ENCODE measurements at regions not wholly inside any gene's neighbourhood (a gene's known extent, or its start where the extent isn't known, plus 50 kb on each side); places are given as distances from the start of the nearest gene placed in this dataset.
A peak's percentile ranks its signal among the peaks of the same experiment; 100 is the strongest.

- no peak for DNase-seq
Observed at GRCh38 chr19:30123119-30123518, 181.1 kb downstream of the URI1 start.

GRCh38 chr19:30123611-30124010 lies 181.6 kb downstream of the URI1 start:
- DNase-seq, result no peak

- DNase-seq, result no peak
Observed at GRCh38 chr19:30128211-30128610, 186.2 kb downstream of the URI1 start.

- DNase-seq, result no peak
Observed at GRCh38 chr19:30130356-30131122, 188.5 kb downstream of the URI1 start.

- no peak for DNase-seq
Observed at GRCh38 chr19:30131246-30131645, 189.2 kb downstream of the URI1 start.

GRCh38 chr19:30131722-30132291 lies 189.8 kb downstream of the URI1 start:
- no peak for DNase-seq

GRCh38 chr19:30132343-30133075 lies 190.5 kb downstream of the URI1 start:
- DNase-seq, result no peak

- DNase-seq, result no peak
Observed at GRCh38 chr19:30133803-30134202, 191.8 kb downstream of the URI1 start.

- peak in 2 of 3 donors; percentile 2 to 21 for DNase-seq
Observed at GRCh38 chr19:30135093-30135757, 193.2 kb downstream of the URI1 start.

- DNase-seq, result no peak
Observed at GRCh38 chr19:30135797-30136196, 193.8 kb downstream of the URI1 start.

GRCh38 chr19:30136611-30137195 lies 194.7 kb downstream of the URI1 start:
- peak in 1 of 3 donors; percentile 72 for DNase-seq

GRCh38 chr19:30137747-30138146 lies 195.7 kb downstream of the URI1 start:
- no peak for DNase-seq

- DNase-seq, result no peak
Observed at GRCh38 chr19:30144242-30144758, 202.3 kb downstream of the URI1 start.

GRCh38 chr19:30144802-30145201 lies 202.8 kb downstream of the URI1 start:
- DNase-seq, result no peak

- DNase-seq, result no peak
Observed at GRCh38 chr19:30145467-30145866, 203.4 kb downstream of the URI1 start.

- DNase-seq, result no peak
Observed at GRCh38 chr19:30146346-30146745, 204.3 kb downstream of the URI1 start.

- DNase-seq, result no peak
Observed at GRCh38 chr19:30148039-30148790, 206.2 kb downstream of the URI1 start.

- DNase-seq, result no peak
Observed at GRCh38 chr19:30148803-30149202, 206.8 kb downstream of the URI1 start.

GRCh38 chr19:30149300-30149699 lies 207.3 kb downstream of the URI1 start:
- no peak for DNase-seq

GRCh38 chr19:30150626-30151025 lies 208.6 kb downstream of the URI1 start:
- DNase-seq, result no peak

GRCh38 chr19:30151081-30151480 lies 209.0 kb downstream of the URI1 start:
- DNase-seq, result no peak
